Neural progenitor cell (in vitro differentiated cells): ENCODE measurements at regions not wholly inside any gene's neighbourhood (a gene's known extent, or its start where the extent isn't known, plus 50 kb on each side); places are given as distances from the start of the nearest gene placed in this dataset.

ENCODE experiments used
- DNase-seq: peaks from one replicate; pipeline ENCODE4 v3.0.0-alpha.2; 2016; ENCODE audit warnings: low spot score
- H2AFZ ChIP-seq: fragments of 200-600 bp; sonication (generic); replicated peaks from 2 replicates; pipeline ENCODE4 v1.6.1; 2016; ENCODE audit warnings: antibody characterized with exemption
- H3F3A ChIP-seq: fragments of 200-600 bp; sonication (generic); 2 replicates; pipeline ENCODE4 v1.6.1; 2016; ENCODE audit warnings: antibody characterized with exemption, low read depth
- H3K27ac ChIP-seq: fragments of 200-600 bp; sonication (generic); 2 replicates; pipeline ENCODE4 v1.5.1; 2016; ENCODE audit warnings: mild to moderate bottlenecking
- H3K27me3 ChIP-seq: fragments of 200-600 bp; sonication (generic); 2 replicates; pipeline ENCODE4 v1.6.1; 2016; ENCODE audit warnings: mild to moderate bottlenecking, moderate library complexity
- H3K36me3 ChIP-seq: fragments of 200-600 bp; sonication (generic); 2 replicates; pipeline ENCODE4 v1.5.1; 2016
- H3K4me1 ChIP-seq: fragments of 200-600 bp; sonication (generic); 2 replicates; pipeline ENCODE4 v1.6.1; 2016; ENCODE audit warnings: mixed run types
- H3K4me2 ChIP-seq: fragments of 200-600 bp; sonication (generic); 2 replicates; pipeline ENCODE4 v1.6.1; 2016
- H3K4me3 ChIP-seq: fragments of 200-600 bp; sonication (generic); 2 replicates; pipeline ENCODE4 v1.5.1; 2016
- H3K79me2 ChIP-seq: fragments of 200-600 bp; sonication (generic); 2 replicates; pipeline ENCODE4 v1.6.1; 2016; ENCODE audit warnings: low read depth
- H3K9ac ChIP-seq: fragments of 200-600 bp; sonication (generic); 2 replicates; pipeline ENCODE4 v1.6.1; 2016
- H3K9me3 ChIP-seq: fragments of 200-600 bp; sonication (generic); 2 replicates; pipeline ENCODE4 v1.5.1; 2016; ENCODE audit warnings: low read depth
- H4K20me1 ChIP-seq: fragments of 200-600 bp; sonication (generic); 2 replicates; pipeline ENCODE4 v1.6.1; 2016; ENCODE audit warnings: low read depth
- H3K27ac Mint-ChIP-seq: 3 replicates; pipeline ENCODE4 v1.8.0; 2021; ENCODE audit warnings: mixed read lengths
- H3K27me3 Mint-ChIP-seq: 2 replicates; pipeline ENCODE4 v1.8.0; 2022; ENCODE audit warnings: low read depth, mild to moderate bottlenecking, inconsistent platforms, moderate library complexity, mixed read lengths; ENCODE audit not compliant: insufficient read depth
- H3K36me3 Mint-ChIP-seq: 3 replicates; pipeline ENCODE4 v1.8.0; 2021; ENCODE audit warnings: mixed read lengths
- H3K4me1 Mint-ChIP-seq: 3 replicates; pipeline ENCODE4 v1.8.0; 2021; ENCODE audit warnings: mixed read lengths
- H3K4me3 Mint-ChIP-seq: 3 replicates; pipeline ENCODE4 v1.8.0; 2021; ENCODE audit warnings: mild to moderate bottlenecking, moderate library complexity, mixed read lengths
- H3K9me3 Mint-ChIP-seq: 3 replicates; pipeline ENCODE4 v1.8.0; 2020; ENCODE audit warnings: mixed read lengths
- CTCF ChIP-seq: fragments of 200-600 bp; sonication (generic); IDR thresholded peaks from 2 replicates; pipeline ENCODE4 v1.5.1; 2017; ENCODE audit warnings: antibody characterized with exemption, mild to moderate bottlenecking
- EZH2 ChIP-seq: fragments of 200-600 bp; sonication (generic); IDR thresholded peaks from 2 replicates; pipeline ENCODE4 v1.6.1; 2017; ENCODE audit warnings: antibody characterized with exemption, mild to moderate bottlenecking, moderate library complexity
- EZH2phosphoT487 ChIP-seq: fragments of 200-600 bp; sonication (generic); IDR thresholded peaks from 2 replicates; pipeline ENCODE4 v1.6.1; 2017; ENCODE audit warnings: antibody characterized with exemption

- Mint-ChIP-seq H3K4me3 (no peak overlapping the region), H3K4me1 (no peaks in the 10 kb centered on the region), H3K27ac (no peak overlapping the region), H3K9me3 (no peaks in the 10 kb centered on the region), H3K36me3 (no peaks in the 10 kb centered on the region), H3K27me3 (peaks cover 3% of the 10 kb centered on the region)
- Histone ChIP-seq H3K27me3 (no peaks in the 10 kb centered on the region), H3K4me1 (no peaks in the 10 kb centered on the region), H3K4me2 (no peak overlapping the region), H3K9ac (no peak overlapping the region), H4K20me1 (no peaks in the 10 kb centered on the region), H3K4me3 (no peak overlapping the region), H3K27ac (no peak overlapping the region), H3K9me3 (no peaks in the 10 kb centered on the region), H3K79me2 (no peaks in the 10 kb centered on the region), H3K36me3 (no peaks in the 10 kb centered on the region), H3F3A (no peaks in the 10 kb centered on the region), H2AFZ (no peak overlapping the region)
- no peak for TF ChIP-seq CTCF
- no peak for TF ChIP-seq EZH2phosphoT487
- no peak for TF ChIP-seq EZH2
- no peak for DNase-seq
These were observed 153.3 kb downstream of the FSCB start for GRCh38 chr14:44353805-44354204.

- TF ChIP-seq EZH2phosphoT487 (no peak), EZH2 (no peak), CTCF (no peak)
- Histone ChIP-seq H3K79me2 (no peaks in the 10 kb centered on the region), H3K36me3 (no peaks in the 10 kb centered on the region), H4K20me1 (no peaks in the 10 kb centered on the region), H3K27ac (no peak overlapping the region), H3K4me1 (no peaks in the 10 kb centered on the region), H3K9me3 (peaks cover 5% of the 10 kb centered on the region), H3K27me3 (no peaks in the 10 kb centered on the region), H3K4me3 (no peak overlapping the region), H3K4me2 (no peak overlapping the region), H3F3A (no peaks in the 10 kb centered on the region), H2AFZ (no peak overlapping the region), H3K9ac (no peak overlapping the region)
- peaks cover 5% of the 10 kb centered on the region for H3K27me3 Mint-ChIP-seq
- H3K4me3 Mint-ChIP-seq, result no peak overlapping the region
- no peak overlapping the region for H3K27ac Mint-ChIP-seq
- H3K4me1 Mint-ChIP-seq, result no peaks in the 10 kb centered on the region
- no peaks in the 10 kb centered on the region for H3K36me3 Mint-ChIP-seq
- DNase-seq, result no peak
- H3K9me3 Mint-ChIP-seq, result peaks cover 7% of the 10 kb centered on the region
These were observed 154.9 kb downstream of the FSCB start for GRCh38 chr14:44352201-44352600.

GRCh38 chr14:44347316-44347715 is 159.8 kb downstream of the FSCB start:
- Mint-ChIP-seq H3K27me3 (peaks cover 2% of the 10 kb centered on the region), H3K27ac (no peak overlapping the region), H3K9me3 (peaks cover 14% of the 10 kb centered on the region), H3K4me1 (no peaks in the 10 kb centered on the region), H3K36me3 (no peaks in the 10 kb centered on the region), H3K4me3 (peak overlapping the region; percentile 9)
- peaks cover 6% of the 10 kb centered on the region for H3K9me3 ChIP-seq
- no peaks in the 10 kb centered on the region for H4K20me1 ChIP-seq
- no peak overlapping the region for H3K27ac ChIP-seq
- no peak overlapping the region for H2AFZ ChIP-seq
- H3F3A ChIP-seq, result no peaks in the 10 kb centered on the region
- H3K4me3 ChIP-seq, result no peak overlapping the region
- no peaks in the 10 kb centered on the region for H3K27me3 ChIP-seq
- TF ChIP-seq EZH2phosphoT487, result no peak
- no peak for TF ChIP-seq CTCF
- TF ChIP-seq EZH2, result no peak
- H3K79me2 ChIP-seq, result no peaks in the 10 kb centered on the region
- no peaks in the 10 kb centered on the region for H3K36me3 ChIP-seq
- no peaks in the 10 kb centered on the region for H3K4me1 ChIP-seq
- no peak overlapping the region for H3K9ac ChIP-seq
- no peak for DNase-seq
- H3K4me2 ChIP-seq, result no peak overlapping the region

GRCh38 chr14:44341116-44341515 is 166.0 kb downstream of the FSCB start:
- Mint-ChIP-seq H3K4me1 (peaks cover 10% of the 10 kb centered on the region), H3K4me3 (no peak overlapping the region), H3K9me3 (no peaks in the 10 kb centered on the region), H3K27ac (no peak overlapping the region), H3K36me3 (no peaks in the 10 kb centered on the region), H3K27me3 (no peaks in the 10 kb centered on the region)
- no peaks in the 10 kb centered on the region for H3K4me1 ChIP-seq
- no peaks in the 10 kb centered on the region for H3F3A ChIP-seq
- H3K9ac ChIP-seq, result no peak overlapping the region
- H4K20me1 ChIP-seq, result no peaks in the 10 kb centered on the region
- H2AFZ ChIP-seq, result no peak overlapping the region
- no peaks in the 10 kb centered on the region for H3K27me3 ChIP-seq
- TF ChIP-seq EZH2 (no peak), CTCF (no peak), EZH2phosphoT487 (no peak)
- no peak overlapping the region for H3K27ac ChIP-seq
- DNase-seq, result no peak
- no peak overlapping the region for H3K4me2 ChIP-seq
- no peaks in the 10 kb centered on the region for H3K36me3 ChIP-seq
- no peaks in the 10 kb centered on the region for H3K9me3 ChIP-seq
- H3K4me3 ChIP-seq, result no peak overlapping the region
- no peaks in the 10 kb centered on the region for H3K79me2 ChIP-seq
